GM18861 (cell line): ENCODE measurements at regions not wholly inside any gene's neighbourhood (a gene's known extent, or its start where the extent isn't known, plus 50 kb on each side); places are given as distances from the start of the nearest gene placed in this dataset.

Source experiments
- ATAC-seq: cut with Tn5 transposase; IDR thresholded peaks from one replicate; pipeline ENCODE4 v1.9.1; 2021; ENCODE audit not compliant: unreplicated experiment

GRCh38 chr15:70475921-70476320 lies 287.4 kb downstream of the UACA start:
- ATAC-seq: no peak

- ATAC-seq: no peak
Measured at GRCh38 chr15:70475407-70475781, 288.0 kb downstream of the UACA start.

GRCh38 chr15:70474471-70475406 lies 288.6 kb downstream of the UACA start:
- no peak for ATAC-seq

- ATAC-seq: no peak
Measured at GRCh38 chr15:70473581-70474370, 289.6 kb downstream of the UACA start.

- no peak for ATAC-seq
Measured at GRCh38 chr15:70471517-70471916, 291.8 kb downstream of the UACA start.

- no peak for ATAC-seq
Measured at GRCh38 chr15:70470556-70471191, 292.7 kb downstream of the UACA start.

- ATAC-seq: no peak
Measured at GRCh38 chr15:70469651-70470555, 293.5 kb downstream of the UACA start.

- no peak for ATAC-seq
Measured at GRCh38 chr15:70469182-70469581, 294.2 kb downstream of the UACA start.

- ATAC-seq: no peak
Measured at GRCh38 chr15:70466895-70467529, 296.3 kb downstream of the UACA start.

GRCh38 chr15:70466305-70466704 lies 297.1 kb downstream of the UACA start:
- ATAC-seq: no peak

- no peak for ATAC-seq
Measured at GRCh38 chr15:70465812-70466211, 297.5 kb downstream of the UACA start.

GRCh38 chr15:70463453-70463834 lies 299.9 kb downstream of the UACA start:
- ATAC-seq: no peak

- no peak for ATAC-seq
Measured at GRCh38 chr15:70461992-70462391, 301.4 kb downstream of the UACA start.

- no peak for ATAC-seq
Measured at GRCh38 chr15:70461017-70461416, 302.3 kb downstream of the UACA start.

GRCh38 chr15:70459312-70459711 lies 304.0 kb downstream of the UACA start:
- ATAC-seq: no peak

- ATAC-seq: no peak
Measured at GRCh38 chr15:70453766-70454165, 309.6 kb downstream of the UACA start.

- ATAC-seq: no peak
Measured at GRCh38 chr15:70453238-70453637, 310.1 kb downstream of the UACA start.

- no peak for ATAC-seq
Measured at GRCh38 chr15:70451821-70452653, 311.3 kb downstream of the UACA start.

GRCh38 chr15:70450142-70450443 lies 313.3 kb downstream of the UACA start:
- ATAC-seq: no peak
